KBM-7 (cell line): ENCODE measurements at regions not wholly inside any gene's neighbourhood (a gene's known extent, or its start where the extent isn't known, plus 50 kb on each side); places are given as distances from the start of the nearest gene placed in this dataset.
A peak's percentile ranks its signal among the peaks of the same experiment; 100 is the strongest.

Source experiments
- DNase-seq: peaks from one replicate; pipeline ENCODE4 v3.0.0-alpha.2; 2015
- in situ Hi-C: fragments of 300-500 bp; cut with MboI; formaldehyde crosslinking; loops from 2 replicates; pipeline ENCODE4 v1.14.3; 2020; ENCODE audit warnings: low sequenced_read_pairs, low pct_unique_long_range_greater_than_20kb, mixed read lengths

DNA sequence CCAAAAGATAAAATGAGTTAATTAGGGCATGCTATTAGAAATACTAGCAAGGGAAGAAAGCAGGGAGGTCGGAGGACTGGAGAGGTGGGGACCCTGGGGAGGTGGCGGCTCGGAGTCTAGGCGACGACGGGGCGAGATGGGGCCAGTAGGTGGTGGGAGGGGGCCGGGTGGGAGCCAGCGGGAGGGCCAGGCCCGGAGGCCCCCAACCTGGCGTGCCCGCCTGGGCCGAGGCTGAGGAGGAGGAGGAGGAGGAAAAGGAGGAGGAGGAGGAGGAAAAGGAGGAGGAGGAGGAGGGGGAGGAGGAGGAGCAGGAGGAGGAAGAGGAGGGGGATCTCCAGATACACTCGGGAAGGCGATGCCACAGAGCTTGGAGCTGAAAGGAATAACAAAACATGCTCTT is 426.2 kb downstream of the NR2F2 start:
- no peak for DNase-seq
- in situ Hi-C loops: no loop called here

DNA sequence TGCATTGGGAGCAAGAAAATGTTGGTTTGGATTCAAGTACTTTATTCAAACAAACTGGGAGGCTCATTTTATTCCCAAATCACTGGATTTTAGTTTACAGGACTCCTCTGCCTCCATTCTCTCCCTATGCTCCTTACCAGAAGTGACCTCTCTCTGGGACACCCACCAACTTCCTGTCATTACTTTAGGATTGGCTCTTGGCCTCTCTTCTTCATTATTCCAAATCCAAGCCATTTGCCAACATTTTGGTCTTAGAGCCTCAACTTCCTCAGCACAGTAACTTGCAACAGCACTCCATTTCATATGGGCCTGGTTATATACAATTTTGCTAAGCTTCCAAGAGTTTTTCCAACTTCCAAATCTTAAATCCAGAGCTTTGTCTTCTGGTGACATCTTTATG is 432.1 kb downstream of the NR2F2 start:
- in situ Hi-C loops: no loop called here
- DNase-seq: no peak

DNA sequence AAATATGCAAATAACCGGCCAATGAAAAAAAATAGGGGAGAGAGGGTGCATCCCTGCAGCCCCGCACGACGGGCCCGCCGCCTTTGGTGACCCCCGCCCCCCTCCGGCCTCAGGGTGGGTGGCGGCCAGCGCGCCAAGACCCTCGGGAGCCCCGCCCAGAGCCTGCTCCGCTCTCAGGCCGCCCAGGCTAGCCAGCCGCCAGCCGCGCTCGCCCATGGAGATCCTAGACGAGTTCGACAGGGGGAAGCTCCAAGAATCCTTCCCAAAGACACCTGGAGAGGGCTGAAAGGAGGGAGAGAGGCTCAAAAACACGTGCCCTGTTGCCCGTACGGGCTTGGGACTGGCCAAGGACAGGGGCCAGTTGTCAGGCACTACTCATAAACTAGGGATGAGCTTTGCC is 434.0 kb downstream of the NR2F2 start:
- in situ Hi-C loops: no loop called here
- DNase-seq: no peak

GRCh38 chr15:96764946-96765345 is 434.4 kb downstream of the NR2F2 start:
- in situ Hi-C loops: no loop called here

GRCh38 chr15:96766366-96766765 is 435.9 kb downstream of the NR2F2 start:
- no peak for DNase-seq
- in situ Hi-C loops: no loop called here

More at GRCh38 chr15:96764946-96765345, 434.4 kb downstream of the NR2F2 start:
- no peak for DNase-seq

DNA sequence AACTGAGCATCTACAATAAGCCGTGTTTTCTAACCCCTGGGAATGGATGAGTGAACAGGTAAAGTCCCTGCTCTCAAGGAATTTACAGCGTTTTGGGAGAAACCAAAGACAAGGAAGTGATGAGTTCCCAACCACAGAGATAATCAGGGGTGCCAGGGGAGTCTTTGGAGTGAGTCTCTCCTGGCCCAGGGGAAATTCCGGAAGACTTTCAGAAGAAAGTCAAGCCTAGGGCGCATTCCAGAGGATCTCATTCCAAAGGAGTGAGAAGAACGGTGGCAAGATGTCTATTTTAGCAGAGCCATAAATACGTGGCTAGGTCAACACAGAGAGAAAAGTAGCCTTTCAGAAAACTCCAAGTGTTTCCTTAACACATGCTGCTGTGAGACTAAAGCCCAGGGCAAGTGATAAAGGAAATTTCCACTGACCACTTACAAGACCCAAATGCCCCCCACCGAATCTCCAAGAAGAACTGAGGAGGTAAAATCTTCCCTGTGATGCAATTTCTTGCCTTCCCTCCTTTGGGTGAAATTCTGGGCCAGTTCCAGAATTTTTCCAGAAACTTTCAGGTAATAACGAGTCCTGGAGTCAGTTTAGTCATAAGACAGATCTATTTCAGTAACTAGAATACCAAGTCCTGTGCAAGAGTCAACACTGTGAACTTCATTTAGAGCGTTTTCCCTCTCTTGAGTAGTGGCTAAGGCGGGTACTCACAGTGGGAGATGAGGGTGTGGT is 437.4 kb downstream of the NR2F2 start:
- in situ Hi-C loops: no loop called here
- no peak for DNase-seq

GRCh38 chr15:96768435-96768789 is 437.9 kb downstream of the NR2F2 start:
- DNase-seq: no peak
- in situ Hi-C loops: no loop called here

DNA sequence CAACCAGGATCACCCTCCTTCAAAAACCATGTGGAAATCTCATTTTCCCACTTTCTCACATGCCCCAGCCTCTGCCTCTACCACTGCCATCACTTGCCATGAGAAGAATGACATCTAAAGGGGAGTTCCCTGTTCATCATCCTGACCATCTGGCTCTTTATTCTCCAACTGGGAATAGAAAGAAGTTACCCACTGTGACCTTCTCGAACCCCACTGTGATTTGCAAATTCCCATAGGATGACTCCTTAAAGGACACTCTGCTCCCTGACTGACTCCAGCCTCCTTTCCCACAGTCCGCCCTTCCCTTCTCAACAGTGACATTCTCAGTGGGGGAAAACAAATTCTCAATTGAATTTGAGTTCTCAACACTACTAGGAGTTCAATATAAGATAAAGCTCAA is 440.5 kb downstream of the NR2F2 start:
- no peak for DNase-seq
- in situ Hi-C loops: no loop called here

DNA sequence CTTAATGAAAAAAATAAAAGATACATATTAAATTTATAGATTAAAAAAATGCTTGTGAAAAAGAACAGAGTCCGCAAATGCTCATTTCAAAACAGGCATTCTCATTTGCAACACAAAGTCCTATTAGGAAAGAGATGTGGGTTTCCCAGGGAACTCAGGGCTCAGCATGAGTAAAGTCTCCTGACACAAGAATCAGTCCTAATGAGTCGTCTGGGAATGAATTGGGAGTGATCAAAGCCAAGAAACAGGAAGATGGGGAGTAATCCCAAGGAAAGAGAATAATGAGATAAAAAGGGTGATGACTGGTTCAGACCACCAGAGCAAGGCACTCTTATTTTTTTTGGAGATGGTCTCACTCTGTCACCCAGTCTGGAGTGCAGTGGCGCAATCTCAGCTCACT is 443.7 kb downstream of the NR2F2 start:
- DNase-seq: no peak
- in situ Hi-C loops: no loop called here

GRCh38 chr15:96783746-96784145 is 453.2 kb downstream of the NR2F2 start:
- in situ Hi-C loops: no loop called here
- DNase-seq: no peak

- peak; percentile 0 for DNase-seq
- in situ Hi-C loops: no loop called here
Observed at GRCh38 chr15:96790004-96790403, 459.5 kb downstream of the NR2F2 start.

- in situ Hi-C loops: no loop called here
- no peak for DNase-seq
Observed at GRCh38 chr15:96792216-96792615, 461.7 kb downstream of the NR2F2 start.

- no peak for DNase-seq
- in situ Hi-C loops: no loop called here
Observed at GRCh38 chr15:96796841-96797240, 466.3 kb downstream of the NR2F2 start.

DNA sequence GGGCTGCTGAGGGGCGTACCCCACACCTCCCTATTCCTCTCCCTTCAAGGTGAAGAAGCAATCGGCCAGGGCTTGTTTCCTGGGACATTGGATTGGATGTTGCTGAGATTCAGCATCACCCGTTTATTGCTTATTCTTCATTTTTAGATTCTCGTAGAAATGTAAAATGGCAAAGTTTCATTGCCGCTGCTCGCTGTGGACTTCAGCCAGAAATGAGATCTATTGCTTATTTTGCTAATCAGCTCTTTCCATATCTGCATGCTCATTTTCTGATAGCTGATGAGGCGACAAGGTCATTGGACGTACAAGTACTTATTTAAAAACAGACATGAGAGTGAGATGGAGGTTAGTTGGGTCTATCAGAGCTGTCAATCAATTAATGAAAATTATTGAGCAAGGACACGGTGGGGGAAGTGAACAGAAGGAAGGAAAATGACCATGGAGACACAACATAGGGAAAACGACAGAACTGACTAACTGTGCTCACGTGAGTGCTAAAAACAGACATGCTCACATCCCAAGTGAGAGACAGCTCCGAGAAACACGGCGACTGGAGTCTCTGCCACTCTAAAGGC is 471.2 kb downstream of the NR2F2 start:
- in situ Hi-C loops: no loop called here
- no peak for DNase-seq

- no peak for DNase-seq
- in situ Hi-C loops: no loop called here
Observed at GRCh38 chr15:96802611-96803255, 472.2 kb downstream of the NR2F2 start.

DNA sequence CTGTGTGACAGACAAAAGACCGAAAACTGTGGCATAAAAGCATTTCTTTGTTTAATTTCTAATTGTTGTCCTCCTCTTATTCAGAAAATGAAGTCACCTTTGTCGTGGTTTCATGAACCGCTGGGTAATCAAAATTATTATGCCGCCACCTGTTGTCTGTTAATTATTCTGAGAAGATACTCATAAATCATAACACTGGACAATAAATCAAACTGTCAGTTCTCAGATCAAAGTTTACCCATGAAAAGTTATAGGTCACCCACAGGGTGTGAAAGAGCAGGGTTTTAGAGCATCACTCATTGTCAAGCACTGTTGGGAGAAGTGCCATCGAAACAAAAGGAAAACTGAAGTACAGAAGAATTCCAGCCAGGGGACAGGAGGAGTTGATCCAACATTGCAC is 474.3 kb downstream of the NR2F2 start:
- no peak for DNase-seq
- in situ Hi-C loops: no loop called here

DNA sequence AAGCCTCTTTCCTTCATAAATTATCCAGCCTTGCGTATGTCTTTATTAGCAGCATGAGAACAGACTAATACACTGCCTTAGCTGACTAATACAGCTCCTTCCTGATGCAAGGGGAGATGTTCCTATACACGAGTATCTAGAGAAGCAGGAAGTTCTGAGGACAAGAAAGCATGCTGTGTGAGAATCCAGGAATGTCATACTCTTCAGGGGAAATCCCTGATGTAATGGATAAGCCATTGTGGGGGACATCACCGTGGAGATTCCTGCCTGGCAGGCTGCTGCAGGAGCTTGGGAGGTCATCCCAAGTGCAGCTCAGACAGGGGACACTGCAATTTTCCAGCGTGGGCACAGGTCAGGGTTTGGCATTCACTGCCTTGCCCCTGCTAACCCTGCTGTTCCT is 476.9 kb downstream of the NR2F2 start:
- in situ Hi-C loops: no loop called here
- DNase-seq: no peak

DNA sequence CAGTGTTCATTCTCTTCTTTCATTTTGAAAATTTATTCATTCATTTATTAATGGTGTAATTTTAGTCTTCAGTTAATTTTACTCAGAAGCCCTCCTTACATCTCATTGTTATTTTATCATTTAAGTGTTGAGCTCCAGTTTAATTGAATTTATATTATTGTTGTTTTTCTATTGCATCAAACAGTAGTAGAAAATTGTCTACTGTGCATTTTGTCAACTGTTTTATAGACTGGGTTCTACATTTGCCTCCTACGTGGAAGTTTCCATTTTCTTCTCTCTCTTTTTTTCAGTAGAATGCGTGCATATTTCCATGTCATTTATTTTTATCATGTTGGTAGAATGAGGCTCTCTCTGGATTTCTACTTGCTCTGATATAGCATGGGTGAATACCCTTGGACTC is 487.4 kb downstream of the NR2F2 start:
- no peak for DNase-seq
- in situ Hi-C loops: no loop called here

DNA sequence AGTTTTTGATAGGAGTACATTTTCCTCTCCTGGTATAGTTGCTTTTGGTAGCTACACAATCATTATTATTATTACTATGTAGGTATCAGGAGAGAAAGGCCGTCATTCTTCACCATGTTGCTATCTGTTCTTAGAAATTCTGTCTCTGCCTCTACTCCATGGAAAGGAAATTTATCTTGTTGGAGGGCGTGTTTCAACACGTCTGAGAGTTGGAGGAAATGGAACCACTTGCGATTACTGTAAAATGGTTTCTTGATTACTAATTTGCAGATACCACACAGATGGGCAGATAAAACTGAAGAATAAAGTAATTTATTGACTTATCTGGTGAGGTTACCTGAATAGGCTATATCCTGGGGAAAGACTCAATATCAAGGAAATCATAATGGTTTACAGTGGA is 488.4 kb downstream of the NR2F2 start:
- DNase-seq: no peak
- in situ Hi-C loops: no loop called here

DNA sequence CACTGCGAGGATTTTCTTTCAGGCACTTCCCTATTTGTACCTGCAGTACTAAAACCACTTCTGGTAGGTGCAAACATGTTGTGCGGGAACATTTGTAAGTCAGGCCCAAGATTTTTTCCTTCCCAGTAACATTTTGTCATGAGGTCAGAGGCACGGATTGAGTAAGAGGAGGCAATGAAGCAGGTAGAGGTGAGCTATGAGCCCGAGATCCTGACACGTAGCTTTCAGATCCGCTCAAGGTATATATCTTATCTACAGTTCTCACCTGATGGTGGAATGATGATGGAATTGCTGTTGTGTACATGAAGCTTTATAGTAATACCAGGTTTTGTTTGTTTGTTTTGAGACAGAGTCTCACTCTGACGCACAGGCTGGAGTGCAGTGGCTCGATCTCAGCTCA is 497.5 kb downstream of the NR2F2 start:
- no peak for DNase-seq
- in situ Hi-C loops: no loop called here
